Neural crest cell (in vitro differentiated cells): ENCODE measurements at regions not wholly inside any gene's neighbourhood (a gene's known extent, or its start where the extent isn't known, plus 50 kb on each side); places are given as distances from the start of the nearest gene placed in this dataset.

Source experiments
- DNase-seq: peaks from one replicate; pipeline ENCODE4 v3.0.0; 2021; ENCODE audit warnings: low read depth, mixed read lengths, low spot score
- H3K27ac Mint-ChIP-seq: one replicate; pipeline ENCODE4 v1.8.0; 2021; ENCODE audit warnings: mild to moderate bottlenecking, mixed read lengths; ENCODE audit not compliant: unreplicated experiment
- H3K27me3 Mint-ChIP-seq: 2 replicates; pipeline ENCODE4 v1.8.0; 2021; ENCODE audit warnings: low read depth, mild to moderate bottlenecking, mixed read lengths
- H3K36me3 Mint-ChIP-seq: 2 replicates; pipeline ENCODE4 v1.8.0; 2021; ENCODE audit warnings: low read depth, mild to moderate bottlenecking, mixed read lengths
- H3K4me1 Mint-ChIP-seq: 2 replicates; pipeline ENCODE4 v1.8.0; 2021; ENCODE audit warnings: mixed read lengths
- H3K4me3 Mint-ChIP-seq: one replicate; pipeline ENCODE4 v1.8.0; 2021; ENCODE audit warnings: mild to moderate bottlenecking, mixed read lengths
- H3K9me3 Mint-ChIP-seq: 2 replicates; pipeline ENCODE4 v1.8.0; 2021; ENCODE audit warnings: mixed read lengths
- TF ChIP-seq, protein P1 (sequence below): fragments of 200-600 bp; sonication (generic); conservative IDR thresholded peaks from 2 replicates; pipeline ENCODE4 v1.5.0; 2021; ENCODE audit warnings: antibody characterized with exemption, mild to moderate bottlenecking

GRCh38 chr6:93676581-93676980 is 257.2 kb upstream of the EPHA7 start:
- no peak overlapping the region for H3K4me3 Mint-ChIP-seq
- no peak overlapping the region for H3K27ac Mint-ChIP-seq
- no peaks in the 10 kb centered on the region for H3K36me3 Mint-ChIP-seq
- peaks cover 5% of the 10 kb centered on the region for H3K4me1 Mint-ChIP-seq
- H3K9me3 Mint-ChIP-seq: no peaks in the 10 kb centered on the region
- H3K27me3 Mint-ChIP-seq: no peaks in the 10 kb centered on the region
- TF ChIP-seq, protein P1, sequence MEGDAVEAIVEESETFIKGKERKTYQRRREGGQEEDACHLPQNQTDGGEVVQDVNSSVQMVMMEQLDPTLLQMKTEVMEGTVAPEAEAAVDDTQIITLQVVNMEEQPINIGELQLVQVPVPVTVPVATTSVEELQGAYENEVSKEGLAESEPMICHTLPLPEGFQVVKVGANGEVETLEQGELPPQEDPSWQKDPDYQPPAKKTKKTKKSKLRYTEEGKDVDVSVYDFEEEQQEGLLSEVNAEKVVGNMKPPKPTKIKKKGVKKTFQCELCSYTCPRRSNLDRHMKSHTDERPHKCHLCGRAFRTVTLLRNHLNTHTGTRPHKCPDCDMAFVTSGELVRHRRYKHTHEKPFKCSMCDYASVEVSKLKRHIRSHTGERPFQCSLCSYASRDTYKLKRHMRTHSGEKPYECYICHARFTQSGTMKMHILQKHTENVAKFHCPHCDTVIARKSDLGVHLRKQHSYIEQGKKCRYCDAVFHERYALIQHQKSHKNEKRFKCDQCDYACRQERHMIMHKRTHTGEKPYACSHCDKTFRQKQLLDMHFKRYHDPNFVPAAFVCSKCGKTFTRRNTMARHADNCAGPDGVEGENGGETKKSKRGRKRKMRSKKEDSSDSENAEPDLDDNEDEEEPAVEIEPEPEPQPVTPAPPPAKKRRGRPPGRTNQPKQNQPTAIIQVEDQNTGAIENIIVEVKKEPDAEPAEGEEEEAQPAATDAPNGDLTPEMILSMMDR: no peak
- DNase-seq: no peak

- Mint-ChIP-seq H3K27me3 (no peaks in the 10 kb centered on the region), H3K4me1 (peaks cover 5% of the 10 kb centered on the region), H3K9me3 (no peaks in the 10 kb centered on the region), H3K27ac (no peak overlapping the region), H3K4me3 (no peak overlapping the region), H3K36me3 (no peaks in the 10 kb centered on the region)
- TF ChIP-seq, protein P1: no peak
- no peak for DNase-seq
These were observed 256.6 kb upstream of the EPHA7 start for GRCh38 chr6:93675856-93676417.

DNA sequence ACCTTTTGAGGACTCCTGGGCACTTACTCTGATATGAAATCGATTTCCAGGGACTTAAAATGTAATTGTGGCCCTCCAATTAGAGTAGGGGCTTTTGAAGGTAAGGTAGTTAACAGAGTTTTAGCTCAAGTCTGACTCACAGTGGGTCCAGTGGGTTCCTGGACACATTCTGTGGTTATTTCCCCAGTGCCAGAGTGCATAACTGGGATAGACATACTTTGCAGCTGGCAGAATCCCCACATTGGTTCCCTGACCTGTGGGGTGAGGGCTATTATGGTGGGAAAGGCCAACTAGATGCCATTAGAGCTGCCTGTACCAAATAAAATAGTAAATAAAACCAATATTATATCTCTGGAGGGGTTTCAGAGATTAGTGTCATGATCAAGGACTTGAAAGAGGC is 243.8 kb upstream of the EPHA7 start:
- no peak for DNase-seq
- H3K4me3 Mint-ChIP-seq: no peak overlapping the region
- H3K27me3 Mint-ChIP-seq: no peaks in the 10 kb centered on the region
- peaks cover 7% of the 10 kb centered on the region for H3K9me3 Mint-ChIP-seq
- peaks cover 4% of the 10 kb centered on the region for H3K36me3 Mint-ChIP-seq
- TF ChIP-seq, protein P1: no peak
- no peak overlapping the region for H3K27ac Mint-ChIP-seq
- no peaks in the 10 kb centered on the region for H3K4me1 Mint-ChIP-seq

GRCh38 chr6:93654548-93654947 is 235.2 kb upstream of the EPHA7 start:
- H3K4me3 Mint-ChIP-seq: no peak overlapping the region
- H3K36me3 Mint-ChIP-seq: no peaks in the 10 kb centered on the region
- H3K27me3 Mint-ChIP-seq: no peaks in the 10 kb centered on the region

DNA sequence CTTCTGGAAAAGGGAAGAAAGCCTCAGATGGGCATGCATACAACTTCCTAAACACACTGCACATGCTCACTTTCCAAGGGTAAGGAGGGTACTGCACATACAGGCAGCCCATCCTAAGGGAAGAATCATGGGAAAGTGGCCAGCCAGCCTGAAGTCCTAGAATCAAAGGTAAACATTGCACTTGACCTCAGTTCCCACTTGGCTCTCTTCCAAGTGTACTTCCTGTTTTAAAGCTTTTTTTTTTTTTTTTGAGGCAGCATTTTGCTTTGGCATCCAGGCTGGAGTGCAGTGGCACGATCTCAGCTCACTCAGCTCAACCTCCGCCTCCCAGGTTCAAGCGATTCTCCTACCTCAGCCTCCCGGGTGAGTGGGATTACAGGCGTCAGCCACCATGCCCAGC is 225.3 kb upstream of the EPHA7 start:
- Mint-ChIP-seq H3K36me3 (peaks cover 3% of the 10 kb centered on the region), H3K4me3 (no peak overlapping the region), H3K27me3 (no peaks in the 10 kb centered on the region), H3K27ac (no peak overlapping the region), H3K4me1 (no peaks in the 10 kb centered on the region), H3K9me3 (peaks cover 8% of the 10 kb centered on the region)
- no peak for DNase-seq
- TF ChIP-seq, protein P1: no peak

More at GRCh38 chr6:93654548-93654947, 235.2 kb upstream of the EPHA7 start:
- TF ChIP-seq, protein P1: no peak
- Mint-ChIP-seq H3K4me1 (no peaks in the 10 kb centered on the region), H3K9me3 (peaks cover 7% of the 10 kb centered on the region), H3K27ac (no peak overlapping the region)
- DNase-seq: no peak
